Esophagus squamous epithelium (tissue), 5 donors: ENCODE measurements at regions not wholly inside any gene's neighbourhood (a gene's known extent, or its start where the extent isn't known, plus 50 kb on each side); places are given as distances from the start of the nearest gene placed in this dataset.

Source experiments
- DNase-seq: peaks from one replicate; lab custom pipeline; 2025; lab: John Stamatoyannopoulos, UW
- H3K27ac ChIP-seq, 4 donors: fragments of 200-600 bp; sonication (generic); one replicate each; pipeline ENCODE4 v1.5.1; 2016 to 2019; ENCODE audit warnings: mild to moderate bottlenecking in 1 of 4
- H3K27me3 ChIP-seq, 4 donors: fragments of 200-600 bp; sonication (generic); 1 replicate in 3 of 4; 2 replicates in 1 of 4; pipeline versions ENCODE4 v1.5.1 to v1.6.0; 2017 to 2021; ENCODE audit warnings: antibody characterized with exemption in 1 of 4
- H3K36me3 ChIP-seq, 3 donors: fragments of 200-600 bp; sonication (generic); one replicate each; pipeline ENCODE4 v1.5.1; 2016 to 2019
- H3K4me1 ChIP-seq, 3 donors: fragments of 200-600 bp; sonication (generic); one replicate each; pipeline ENCODE4 v1.5.1; 2017 to 2019
- H3K4me3 ChIP-seq, 4 donors: fragments of 200-600 bp; sonication (generic); 1 replicate in 3 of 4; 2 replicates in 1 of 4; pipeline ENCODE4 v1.5.1; 2016 to 2019; ENCODE audit warnings: mild to moderate bottlenecking in 2 of 4, moderate library complexity in 1 of 4
- H3K9me3 ChIP-seq, 3 donors: fragments of 200-600 bp; sonication (generic); one replicate each; pipeline ENCODE4 v1.5.1; 2016 to 2019
- POLR2A ChIP-seq, 4 donors: fragments of 450-650 bp; IDR thresholded peaks; one replicate each; pipeline ENCODE4 v1.6.1; 2017; ENCODE audit warnings: antibody characterized with exemption in 4 of 4, mild to moderate bottlenecking in 4 of 4, moderate library complexity in 3 of 4
- WGBS, 2 donors: methylation state at CpG; one replicate each; pipeline ENCODE4 v1.1.5; 2018; 5-methylcytosine and 5-hydroxymethylcytosine counted together
- intact Hi-C: fragments of 100-400 bp; cut with DNase I; formaldehyde crosslinking; loops from one replicate; pipeline ENCODE4 v1.15.0; 2022
- TF ChIP-seq, protein P1 (sequence below), 6 experiments: fragments of 450-650 bp in 4 of 6; fragments of 200-600 bp in 2 of 6; sonication (generic) in 2 of 6; IDR thresholded peaks; one replicate each; pipeline ENCODE4 v1.5.1; 2016 to 2019; ENCODE audit warnings: antibody characterized with exemption in 6 of 6, mild to moderate bottlenecking in 4 of 6, moderate library complexity in 4 of 6
- donor health status: DM: yes; HTN: yes; CAD: no.

DNA sequence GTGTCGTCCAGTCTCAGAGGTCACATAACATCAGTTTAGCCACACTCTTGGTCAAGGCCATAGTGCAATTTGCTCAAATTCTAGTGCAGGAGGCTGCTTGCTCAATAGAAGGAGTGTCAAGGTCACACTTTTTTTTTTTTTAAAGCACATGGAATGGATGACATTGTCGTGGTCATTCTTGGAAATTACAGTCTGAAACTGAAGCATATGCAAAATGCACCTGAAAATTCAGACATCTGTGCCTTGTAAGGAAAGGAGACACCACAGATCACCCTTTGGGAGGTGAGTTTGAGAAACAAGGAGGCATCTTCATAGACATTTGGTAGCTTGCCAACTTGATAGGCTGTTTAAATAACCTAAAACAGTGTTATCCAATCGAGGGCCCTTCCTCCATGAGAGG lies 98.3 kb upstream of the ANKRD10 start:
- intact Hi-C loops = no loop called here
- WGBS, 2 donors = 69 to 71% methylated on average over 3 of the region's 3 CpGs
- no peaks in the 10 kb centered on the region for H3K4me1 ChIP-seq
- H3K9me3 ChIP-seq = no peaks in the 10 kb centered on the region
- DNase-seq = no peak
- no peaks in the 10 kb centered on the region for H3K27me3 ChIP-seq
- no peak overlapping the region for H3K27ac ChIP-seq
- no peak overlapping the region for H3K4me3 ChIP-seq
- no peak for TF ChIP-seq POLR2A (IDR thresholded peaks at IDR 0.05)
- TF ChIP-seq, protein P1, sequence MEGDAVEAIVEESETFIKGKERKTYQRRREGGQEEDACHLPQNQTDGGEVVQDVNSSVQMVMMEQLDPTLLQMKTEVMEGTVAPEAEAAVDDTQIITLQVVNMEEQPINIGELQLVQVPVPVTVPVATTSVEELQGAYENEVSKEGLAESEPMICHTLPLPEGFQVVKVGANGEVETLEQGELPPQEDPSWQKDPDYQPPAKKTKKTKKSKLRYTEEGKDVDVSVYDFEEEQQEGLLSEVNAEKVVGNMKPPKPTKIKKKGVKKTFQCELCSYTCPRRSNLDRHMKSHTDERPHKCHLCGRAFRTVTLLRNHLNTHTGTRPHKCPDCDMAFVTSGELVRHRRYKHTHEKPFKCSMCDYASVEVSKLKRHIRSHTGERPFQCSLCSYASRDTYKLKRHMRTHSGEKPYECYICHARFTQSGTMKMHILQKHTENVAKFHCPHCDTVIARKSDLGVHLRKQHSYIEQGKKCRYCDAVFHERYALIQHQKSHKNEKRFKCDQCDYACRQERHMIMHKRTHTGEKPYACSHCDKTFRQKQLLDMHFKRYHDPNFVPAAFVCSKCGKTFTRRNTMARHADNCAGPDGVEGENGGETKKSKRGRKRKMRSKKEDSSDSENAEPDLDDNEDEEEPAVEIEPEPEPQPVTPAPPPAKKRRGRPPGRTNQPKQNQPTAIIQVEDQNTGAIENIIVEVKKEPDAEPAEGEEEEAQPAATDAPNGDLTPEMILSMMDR (IDR thresholded peaks at IDR 0.05) = no peak
- no peaks in the 10 kb centered on the region for H3K36me3 ChIP-seq

- H3K27me3 ChIP-seq = no peaks in the 10 kb centered on the region
- no peak overlapping the region for H3K27ac ChIP-seq
- TF ChIP-seq, protein P1 (IDR thresholded peaks at IDR 0.05) = no peak
- no peak for TF ChIP-seq POLR2A (IDR thresholded peaks at IDR 0.05)
- no peak for DNase-seq
- H3K36me3 ChIP-seq = no peaks in the 10 kb centered on the region
- 65 to 78% methylated on average over 3 of the region's 3 CpGs for WGBS, 2 donors
- intact Hi-C loops = no loop called here
- no peaks in the 10 kb centered on the region for H3K9me3 ChIP-seq
- H3K4me3 ChIP-seq = no peak overlapping the region
- peaks cover 0 to 7% (median 5%) of the 10 kb centered on the region in 3 donors for H3K4me1 ChIP-seq
These were observed 97.0 kb upstream of the ANKRD10 start for GRCh38 chr13:111011899-111012298.

DNA sequence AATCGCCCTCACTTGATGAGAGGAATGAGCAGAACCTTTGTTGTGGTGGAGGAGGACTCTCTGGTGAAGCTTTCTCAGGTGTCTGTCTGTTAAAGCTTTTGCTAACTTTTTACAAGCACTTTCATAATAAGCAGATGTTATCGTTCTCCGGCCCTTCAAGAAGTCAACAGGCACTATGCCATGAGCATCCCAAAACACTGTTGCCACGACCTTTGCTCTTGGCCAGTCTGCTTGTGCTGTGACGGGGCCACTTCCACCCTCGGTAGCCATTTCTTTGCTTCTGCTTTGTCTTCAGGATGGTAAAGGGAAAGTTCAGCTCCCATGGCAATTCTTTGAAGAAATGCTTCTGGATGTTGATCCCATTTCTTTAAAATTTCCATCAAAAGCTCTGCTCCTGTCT lies 93.5 kb upstream of the ANKRD10 start:
- Histone ChIP-seq H3K4me1 (peaks cover 0 to 24% (median 5%) of the 10 kb centered on the region in 3 donors), H3K27ac (no peak overlapping the region), H3K27me3 (no peaks in the 10 kb centered on the region), H3K4me3 (no peak overlapping the region), H3K36me3 (no peaks in the 10 kb centered on the region), H3K9me3 (no peaks in the 10 kb centered on the region)
- intact Hi-C loops = no loop called here
- no peak for DNase-seq
- 68 to 81% methylated on average over 6 of the region's 6 CpGs for WGBS, 2 donors
- TF ChIP-seq, protein P1 (IDR thresholded peaks at IDR 0.05) = no peak
- no peak for TF ChIP-seq POLR2A (IDR thresholded peaks at IDR 0.05)

GRCh38 chr13:111007209-111007608 lies 92.3 kb upstream of the ANKRD10 start:
- Histone ChIP-seq H3K27ac (peak overlapping the region in 3 of 4 donors; percentile 78 to 88 (median 85)), H3K4me1 (peaks cover 0 to 24% (median 5%) of the 10 kb centered on the region in 3 donors), H3K9me3 (no peaks in the 10 kb centered on the region), H3K4me3 (no peak overlapping the region), H3K36me3 (no peaks in the 10 kb centered on the region), H3K27me3 (no peaks in the 10 kb centered on the region)
- intact Hi-C loops = no loop called here
- TF ChIP-seq, protein P1 (IDR thresholded peaks at IDR 0.05) = no peak
- no peak for TF ChIP-seq POLR2A (IDR thresholded peaks at IDR 0.05)
- WGBS, 2 donors = 48 to 61% methylated on average over 3 of the region's 3 CpGs
- DNase-seq = no peak

DNA sequence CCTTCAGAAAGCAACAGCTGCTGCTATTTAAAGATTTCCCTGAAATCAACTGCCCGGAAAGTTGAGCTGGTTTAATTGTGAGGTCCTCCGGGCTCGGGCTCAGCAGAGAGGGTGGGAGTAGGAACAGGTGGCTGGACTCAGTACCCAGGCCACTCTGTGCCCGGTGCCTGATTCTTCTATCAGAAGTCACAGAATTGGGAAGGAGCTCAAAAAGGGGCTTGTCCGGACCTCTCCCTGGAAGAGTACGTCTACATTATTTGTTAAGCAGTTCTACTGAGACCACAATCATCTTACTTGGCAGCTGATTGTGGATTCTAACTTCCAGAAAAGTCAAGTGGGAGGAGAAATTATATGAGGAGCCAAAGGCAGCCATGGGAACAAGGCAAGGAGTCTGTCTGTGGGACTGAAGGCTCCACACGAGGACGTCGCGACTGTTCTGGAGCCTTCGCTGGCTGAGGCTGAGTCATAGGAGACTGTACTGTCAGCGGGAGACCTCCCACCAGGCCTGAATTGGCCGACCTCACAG lies 91.7 kb upstream of the ANKRD10 start:
- no peaks in the 10 kb centered on the region for H3K36me3 ChIP-seq
- H3K4me1 ChIP-seq = peaks cover 0 to 24% (median 5%) of the 10 kb centered on the region in 3 donors
- peak overlapping the region in 1 of 4 donors; percentile 46 for H3K4me3 ChIP-seq
- TF ChIP-seq, protein P1 (IDR thresholded peaks at IDR 0.05) = no peak
- TF ChIP-seq POLR2A (IDR thresholded peaks at IDR 0.05) = no peak
- DNase-seq = no peak
- 29 to 52% methylated on average over 11 to 13 of the region's 13 CpGs for WGBS, 2 donors
- H3K9me3 ChIP-seq = no peaks in the 10 kb centered on the region
- intact Hi-C loops = no loop called here
- H3K27me3 ChIP-seq = no peaks in the 10 kb centered on the region
- H3K27ac ChIP-seq = peak overlapping the region; percentile 53 to 88 (median 82)
